ENCODE measurements at regions not wholly inside any gene's neighbourhood (a gene's known extent, or its start where the extent isn't known, plus 50 kb on each side); places are given as distances from the start of the nearest gene placed in this dataset.

- TF ChIP-seq, protein P1, sequence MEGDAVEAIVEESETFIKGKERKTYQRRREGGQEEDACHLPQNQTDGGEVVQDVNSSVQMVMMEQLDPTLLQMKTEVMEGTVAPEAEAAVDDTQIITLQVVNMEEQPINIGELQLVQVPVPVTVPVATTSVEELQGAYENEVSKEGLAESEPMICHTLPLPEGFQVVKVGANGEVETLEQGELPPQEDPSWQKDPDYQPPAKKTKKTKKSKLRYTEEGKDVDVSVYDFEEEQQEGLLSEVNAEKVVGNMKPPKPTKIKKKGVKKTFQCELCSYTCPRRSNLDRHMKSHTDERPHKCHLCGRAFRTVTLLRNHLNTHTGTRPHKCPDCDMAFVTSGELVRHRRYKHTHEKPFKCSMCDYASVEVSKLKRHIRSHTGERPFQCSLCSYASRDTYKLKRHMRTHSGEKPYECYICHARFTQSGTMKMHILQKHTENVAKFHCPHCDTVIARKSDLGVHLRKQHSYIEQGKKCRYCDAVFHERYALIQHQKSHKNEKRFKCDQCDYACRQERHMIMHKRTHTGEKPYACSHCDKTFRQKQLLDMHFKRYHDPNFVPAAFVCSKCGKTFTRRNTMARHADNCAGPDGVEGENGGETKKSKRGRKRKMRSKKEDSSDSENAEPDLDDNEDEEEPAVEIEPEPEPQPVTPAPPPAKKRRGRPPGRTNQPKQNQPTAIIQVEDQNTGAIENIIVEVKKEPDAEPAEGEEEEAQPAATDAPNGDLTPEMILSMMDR (IDR thresholded peaks at IDR 0.05) = no peak
- no peak for TF ChIP-seq EP300 (IDR thresholded peaks at IDR 0.05)
- no peak for TF ChIP-seq POLR2A (IDR thresholded peaks at IDR 0.05)
- no peak for TF ChIP-seq POLR2AphosphoS5 (IDR thresholded peaks at IDR 0.05)
These were observed 913.4 kb downstream of the CBLN2 start for GRCh38 chr18:71630696-71631095.

Data from suprapubic skin (tissue), 4 donors.